OCI-LY3 (cell line): ENCODE measurements at regions not wholly inside any gene's neighbourhood (a gene's known extent, or its start where the extent isn't known, plus 50 kb on each side); places are given as distances from the start of the nearest gene placed in this dataset.

Source experiments
- CTCF ChIP-seq: fragments of 200-600, 300-600 bp; sonication (generic); IDR thresholded peaks from 2 replicates; pipeline ENCODE4 v1.5.1; 2014; ENCODE audit warnings: antibody characterized with exemption, low read length, low read depth
- EZH2phosphoT487 ChIP-seq: fragments of 200-600 bp; shearing (Covaris generic); IDR thresholded peaks from 2 replicates; pipeline ENCODE4 v1.6.1; 2018; ENCODE audit warnings: antibody characterized with exemption, mixed run types, low read depth

- TF ChIP-seq CTCF = no peak
- TF ChIP-seq EZH2phosphoT487 = no peak
These were observed 451.7 kb downstream of the MATN1 start for GRCh38 chr1:30271401-30272276.
